ENCODE measurements at regions not wholly inside any gene's neighbourhood (a gene's known extent, or its start where the extent isn't known, plus 50 kb on each side); places are given as distances from the start of the nearest gene placed in this dataset.

- TF ChIP-seq TEAD4 (IDR thresholded peaks at IDR 0.05) = no peak
- no peak for TF ChIP-seq TAF1 (IDR thresholded peaks at IDR 0.05; ENCODE audit: low read depth)
- no peak for TF ChIP-seq REST (IDR thresholded peaks at IDR 0.05; ENCODE audit: low read depth)
- no peak for TF ChIP-seq EGR1 (IDR thresholded peaks at IDR 0.05)
- TF ChIP-seq CREB1 (IDR thresholded peaks at IDR 0.05; ENCODE audit: low read depth) = no peak
- TF ChIP-seq TCF12 (IDR thresholded peaks at IDR 0.05; ENCODE audit: low read depth) = no peak
- TF ChIP-seq EP300 (IDR thresholded peaks at IDR 0.05; ENCODE audit: borderline replicate concordance) = no peak
- no peak for TF ChIP-seq NFIC (IDR thresholded peaks at IDR 0.05)
- TF ChIP-seq CEBPB (IDR thresholded peaks at IDR 0.05) = no peak
- no peak for TF ChIP-seq USF1 (IDR thresholded peaks at IDR 0.05)
- TF ChIP-seq RAD21 (IDR thresholded peaks at IDR 0.05; ENCODE audit: low read depth) = no peak
- no peak for TF ChIP-seq ZBTB7A (IDR thresholded peaks at IDR 0.05; ENCODE audit: low read depth)
- TF ChIP-seq YY1 (IDR thresholded peaks at IDR 0.05; ENCODE audit: low read depth) = no peak
- no peak for TF ChIP-seq MAX (IDR thresholded peaks at IDR 0.05)
- TF ChIP-seq FOXM1 (IDR thresholded peaks at IDR 0.05; ENCODE audit: borderline replicate concordance, low read depth) = no peak
Measured at GRCh38 chr9:34907044-34907443, 51.0 kb upstream of the PHF24 start.

- TF ChIP-seq RAD21 (IDR thresholded peaks at IDR 0.05; ENCODE audit: low read depth) (peak; percentile 91), EP300 (IDR thresholded peaks at IDR 0.05; ENCODE audit: borderline replicate concordance) (no peak)
Measured at GRCh38 chr9:34899535-34900158, 58.4 kb upstream of the PHF24 start.

GRCh38 chr9:34898846-34899245 lies 59.2 kb upstream of the PHF24 start:
- TF ChIP-seq TCF12 (IDR thresholded peaks at IDR 0.05; ENCODE audit: low read depth) (no peak), MAX (IDR thresholded peaks at IDR 0.05) (no peak)

- TF ChIP-seq REST (IDR thresholded peaks at IDR 0.05; ENCODE audit: low read depth) (no peak), TEAD4 (IDR thresholded peaks at IDR 0.05) (no peak), USF1 (IDR thresholded peaks at IDR 0.05) (no peak), EP300 (IDR thresholded peaks at IDR 0.05; ENCODE audit: borderline replicate concordance) (no peak), NFIC (IDR thresholded peaks at IDR 0.05) (no peak), RAD21 (IDR thresholded peaks at IDR 0.05; ENCODE audit: low read depth) (no peak)
Measured at GRCh38 chr9:34896112-34896511, 62.0 kb upstream of the PHF24 start.

GRCh38 chr9:34892886-34893285 lies 65.2 kb upstream of the PHF24 start:
- TF ChIP-seq REST (IDR thresholded peaks at IDR 0.05; ENCODE audit: low read depth) (no peak), MAX (IDR thresholded peaks at IDR 0.05) (no peak), TEAD4 (IDR thresholded peaks at IDR 0.05) (no peak), EP300 (IDR thresholded peaks at IDR 0.05; ENCODE audit: borderline replicate concordance) (no peak), TCF12 (IDR thresholded peaks at IDR 0.05; ENCODE audit: low read depth) (no peak), EGR1 (IDR thresholded peaks at IDR 0.05) (no peak), TAF1 (IDR thresholded peaks at IDR 0.05; ENCODE audit: low read depth) (no peak), FOXM1 (IDR thresholded peaks at IDR 0.05; ENCODE audit: borderline replicate concordance, low read depth) (no peak), CEBPB (IDR thresholded peaks at IDR 0.05) (no peak), USF1 (IDR thresholded peaks at IDR 0.05) (no peak), YY1 (IDR thresholded peaks at IDR 0.05; ENCODE audit: low read depth) (no peak), ZBTB7A (IDR thresholded peaks at IDR 0.05; ENCODE audit: low read depth) (no peak), NFIC (IDR thresholded peaks at IDR 0.05) (no peak), CREB1 (IDR thresholded peaks at IDR 0.05; ENCODE audit: low read depth) (no peak)
